ENCODE measurements at regions not wholly inside any gene's neighbourhood (a gene's known extent, or its start where the extent isn't known, plus 50 kb on each side); places are given as distances from the start of the nearest gene placed in this dataset.

GRCh38 chr10:56496186-56496486 lies 135.1 kb upstream of the ZWINT start:
- TF ChIP-seq CTCF (IDR thresholded peaks at IDR 0.05; ENCODE audit: low read depth, low read length), result no peak
- no peak overlapping the region for H3K4me3 ChIP-seq (ENCODE audit: low read depth, low read length)

- H3K4me3 ChIP-seq (ENCODE audit: low read depth, low read length), result no peak overlapping the region
- no peak for TF ChIP-seq CTCF (IDR thresholded peaks at IDR 0.05; ENCODE audit: low read depth, low read length)
Observed at GRCh38 chr10:56487746-56488145, 126.7 kb upstream of the ZWINT start.

- no peak overlapping the region for H3K4me3 ChIP-seq (ENCODE audit: low read depth, low read length)
Observed at GRCh38 chr10:56481521-56482091, 120.5 kb upstream of the ZWINT start.

GRCh38 chr10:56472978-56473377 lies 111.9 kb upstream of the ZWINT start:
- H3K4me3 ChIP-seq (ENCODE audit: low read depth, low read length), result no peak overlapping the region
- TF ChIP-seq CTCF (IDR thresholded peaks at IDR 0.05; ENCODE audit: low read depth, low read length), result no peak

More at GRCh38 chr10:56481521-56482091, 120.5 kb upstream of the ZWINT start:
- TF ChIP-seq CTCF (IDR thresholded peaks at IDR 0.05; ENCODE audit: low read depth, low read length), result no peak

- no peak for TF ChIP-seq CTCF (IDR thresholded peaks at IDR 0.05; ENCODE audit: low read depth, low read length)
Observed at GRCh38 chr10:56470701-56471100, 109.6 kb upstream of the ZWINT start.

GRCh38 chr10:56469482-56469881 lies 108.4 kb upstream of the ZWINT start:
- H3K4me3 ChIP-seq (ENCODE audit: low read depth, low read length), result no peak overlapping the region
- no peak for TF ChIP-seq CTCF (IDR thresholded peaks at IDR 0.05; ENCODE audit: low read depth, low read length)

More at GRCh38 chr10:56470701-56471100, 109.6 kb upstream of the ZWINT start:
- no peak overlapping the region for H3K4me3 ChIP-seq (ENCODE audit: low read depth, low read length)

GRCh38 chr10:56466005-56466404 lies 104.9 kb upstream of the ZWINT start:
- TF ChIP-seq CTCF (IDR thresholded peaks at IDR 0.05; ENCODE audit: low read depth, low read length), result no peak
- H3K4me3 ChIP-seq (ENCODE audit: low read depth, low read length), result no peak overlapping the region
